ENCODE measurements at regions not wholly inside any gene's neighbourhood (a gene's known extent, or its start where the extent isn't known, plus 50 kb on each side); places are given as distances from the start of the nearest gene placed in this dataset.

DNA sequence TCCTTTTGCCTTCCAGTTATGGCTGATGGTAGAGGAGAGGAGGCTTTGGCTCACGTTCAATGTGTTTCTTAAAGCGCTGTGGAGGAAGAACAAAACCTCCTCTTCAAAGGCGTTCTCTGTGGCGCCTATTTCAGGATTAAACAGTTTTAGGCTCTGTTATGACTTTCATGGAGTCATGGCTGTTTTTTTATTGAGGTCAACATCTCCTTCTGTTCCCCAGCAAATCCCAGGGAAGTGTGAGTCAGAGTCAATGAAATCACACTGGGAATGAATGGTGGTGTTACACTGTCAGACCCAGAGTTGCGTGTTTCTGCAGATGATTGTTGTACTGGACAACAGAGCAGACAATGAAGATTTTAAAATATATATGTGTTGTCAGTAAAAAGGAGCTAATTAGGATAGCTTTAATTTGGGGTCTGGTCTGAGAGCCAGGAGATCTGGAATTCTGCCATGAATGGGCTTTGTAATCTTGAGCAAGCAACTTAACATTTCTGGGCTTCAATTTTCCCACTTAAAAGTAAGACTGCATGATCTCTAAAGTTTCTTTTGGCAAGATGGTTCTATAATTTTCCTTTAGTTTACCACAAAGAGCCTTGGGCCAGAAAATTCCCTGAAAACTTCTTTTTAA, 240.7 kb downstream of the CSNK1G3 start:
- Histone ChIP-seq H3K4me3 (no peak overlapping the region), H3K4me1 (no peaks in the 10 kb centered on the region), H3K27me3 (no peaks in the 10 kb centered on the region), H3K27ac (no peak overlapping the region), H3K9me3 (no peaks in the 10 kb centered on the region), H3K36me3 (no peaks in the 10 kb centered on the region)
- TF ChIP-seq CTCF (IDR thresholded peaks at IDR 0.05) = no peak
- no peak for TF ChIP-seq POLR2A (IDR thresholded peaks at IDR 0.05)
- intact Hi-C loops (cut with DNase I; ENCODE audit: low total_unique reads) = no loop called here
- no peak for DNase-seq

DNA sequence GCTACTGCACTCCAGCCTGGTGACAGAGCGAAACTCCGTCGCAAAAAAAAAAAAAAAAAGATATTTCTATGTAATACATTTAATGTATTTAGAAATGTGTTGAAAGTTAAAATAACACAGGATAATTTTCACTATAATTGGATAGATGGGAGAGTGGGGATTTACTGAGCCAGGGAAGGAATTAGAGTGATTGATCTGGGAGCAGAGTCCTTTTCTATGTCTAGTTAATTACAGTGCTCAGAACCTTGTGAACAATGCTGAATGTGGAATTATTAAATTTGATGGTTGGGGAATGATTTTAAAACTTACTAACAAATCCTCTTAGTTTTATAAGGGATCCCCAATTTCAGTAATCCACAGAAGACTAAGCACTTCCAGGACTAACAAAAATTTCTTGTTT, 239.7 kb downstream of the CSNK1G3 start:
- no peak for TF ChIP-seq POLR2A (IDR thresholded peaks at IDR 0.05)
- TF ChIP-seq CTCF (IDR thresholded peaks at IDR 0.05) = no peak

GRCh38 chr5:123748239-123748638, 236.3 kb downstream of the CSNK1G3 start:
- no peak for DNase-seq
- Histone ChIP-seq H3K4me3 (no peak overlapping the region), H3K27me3 (no peaks in the 10 kb centered on the region), H3K27ac (no peak overlapping the region), H3K36me3 (no peaks in the 10 kb centered on the region), H3K9me3 (no peaks in the 10 kb centered on the region), H3K4me1 (no peaks in the 10 kb centered on the region)
- intact Hi-C loops (cut with DNase I; ENCODE audit: low total_unique reads) = no loop called here
- TF ChIP-seq CTCF (IDR thresholded peaks at IDR 0.05) (no peak), POLR2A (IDR thresholded peaks at IDR 0.05) (no peak)

More for the DNA sequence above, 239.7 kb downstream of the CSNK1G3 start:
- no peak for DNase-seq
- H3K4me3 ChIP-seq = no peak overlapping the region
- H3K4me1 ChIP-seq = no peaks in the 10 kb centered on the region
- H3K9me3 ChIP-seq = no peaks in the 10 kb centered on the region
- intact Hi-C loops (cut with DNase I; ENCODE audit: low total_unique reads) = no loop called here
- no peaks in the 10 kb centered on the region for H3K27me3 ChIP-seq
- H3K27ac ChIP-seq = no peak overlapping the region
- no peaks in the 10 kb centered on the region for H3K36me3 ChIP-seq

- intact Hi-C loops (cut with DNase I; ENCODE audit: low total_unique reads) = no loop called here
- no peaks in the 10 kb centered on the region for H3K9me3 ChIP-seq
- H3K4me1 ChIP-seq = no peaks in the 10 kb centered on the region
- H3K36me3 ChIP-seq = no peaks in the 10 kb centered on the region
- no peak overlapping the region for H3K27ac ChIP-seq
- no peaks in the 10 kb centered on the region for H3K27me3 ChIP-seq
- no peak for DNase-seq
- no peak overlapping the region for H3K4me3 ChIP-seq
- no peak for TF ChIP-seq POLR2A (IDR thresholded peaks at IDR 0.05)
- no peak for TF ChIP-seq CTCF (IDR thresholded peaks at IDR 0.05)
These were observed 234.8 kb downstream of the CSNK1G3 start for GRCh38 chr5:123746683-123747360.

GRCh38 chr5:123743990-123744583, 232.1 kb downstream of the CSNK1G3 start:
- Histone ChIP-seq H3K27me3 (no peaks in the 10 kb centered on the region), H3K4me3 (no peak overlapping the region), H3K36me3 (no peaks in the 10 kb centered on the region), H3K27ac (no peak overlapping the region), H3K4me1 (no peaks in the 10 kb centered on the region), H3K9me3 (no peaks in the 10 kb centered on the region)
- intact Hi-C loops (cut with DNase I; ENCODE audit: low total_unique reads) = no loop called here
- DNase-seq = no peak
- TF ChIP-seq POLR2A (IDR thresholded peaks at IDR 0.05) = no peak
- TF ChIP-seq CTCF (IDR thresholded peaks at IDR 0.05) = no peak

Measured in uterus (tissue), 3 donors.